Neural progenitor cell (in vitro differentiated cells): ENCODE measurements at regions not wholly inside any gene's neighbourhood (a gene's known extent, or its start where the extent isn't known, plus 50 kb on each side); places are given as distances from the start of the nearest gene placed in this dataset.

Experiments used
- DNase-seq: peaks from one replicate; pipeline ENCODE4 v3.0.0-alpha.2; 2016; ENCODE audit warnings: low spot score
- H2AFZ ChIP-seq: fragments of 200-600 bp; sonication (generic); replicated peaks from 2 replicates; pipeline ENCODE4 v1.6.1; 2016; ENCODE audit warnings: antibody characterized with exemption
- H3F3A ChIP-seq: fragments of 200-600 bp; sonication (generic); 2 replicates; pipeline ENCODE4 v1.6.1; 2016; ENCODE audit warnings: antibody characterized with exemption, low read depth
- H3K27ac ChIP-seq: fragments of 200-600 bp; sonication (generic); 2 replicates; pipeline ENCODE4 v1.5.1; 2016; ENCODE audit warnings: mild to moderate bottlenecking
- H3K27me3 ChIP-seq: fragments of 200-600 bp; sonication (generic); 2 replicates; pipeline ENCODE4 v1.6.1; 2016; ENCODE audit warnings: mild to moderate bottlenecking, moderate library complexity
- H3K36me3 ChIP-seq: fragments of 200-600 bp; sonication (generic); 2 replicates; pipeline ENCODE4 v1.5.1; 2016
- H3K4me1 ChIP-seq: fragments of 200-600 bp; sonication (generic); 2 replicates; pipeline ENCODE4 v1.6.1; 2016; ENCODE audit warnings: mixed run types
- H3K4me2 ChIP-seq: fragments of 200-600 bp; sonication (generic); 2 replicates; pipeline ENCODE4 v1.6.1; 2016
- H3K4me3 ChIP-seq: fragments of 200-600 bp; sonication (generic); 2 replicates; pipeline ENCODE4 v1.5.1; 2016
- H3K79me2 ChIP-seq: fragments of 200-600 bp; sonication (generic); 2 replicates; pipeline ENCODE4 v1.6.1; 2016; ENCODE audit warnings: low read depth
- H3K9ac ChIP-seq: fragments of 200-600 bp; sonication (generic); 2 replicates; pipeline ENCODE4 v1.6.1; 2016
- H3K9me3 ChIP-seq: fragments of 200-600 bp; sonication (generic); 2 replicates; pipeline ENCODE4 v1.5.1; 2016; ENCODE audit warnings: low read depth
- H4K20me1 ChIP-seq: fragments of 200-600 bp; sonication (generic); 2 replicates; pipeline ENCODE4 v1.6.1; 2016; ENCODE audit warnings: low read depth
- H3K27ac Mint-ChIP-seq: 3 replicates; pipeline ENCODE4 v1.8.0; 2021; ENCODE audit warnings: mixed read lengths
- H3K27me3 Mint-ChIP-seq: 2 replicates; pipeline ENCODE4 v1.8.0; 2022; ENCODE audit warnings: low read depth, mild to moderate bottlenecking, inconsistent platforms, moderate library complexity, mixed read lengths; ENCODE audit not compliant: insufficient read depth
- H3K36me3 Mint-ChIP-seq: 3 replicates; pipeline ENCODE4 v1.8.0; 2021; ENCODE audit warnings: mixed read lengths
- H3K4me1 Mint-ChIP-seq: 3 replicates; pipeline ENCODE4 v1.8.0; 2021; ENCODE audit warnings: mixed read lengths
- H3K4me3 Mint-ChIP-seq: 3 replicates; pipeline ENCODE4 v1.8.0; 2021; ENCODE audit warnings: mild to moderate bottlenecking, moderate library complexity, mixed read lengths
- H3K9me3 Mint-ChIP-seq: 3 replicates; pipeline ENCODE4 v1.8.0; 2020; ENCODE audit warnings: mixed read lengths
- EZH2 ChIP-seq: fragments of 200-600 bp; sonication (generic); IDR thresholded peaks from 2 replicates; pipeline ENCODE4 v1.6.1; 2017; ENCODE audit warnings: antibody characterized with exemption, mild to moderate bottlenecking, moderate library complexity
- EZH2phosphoT487 ChIP-seq: fragments of 200-600 bp; sonication (generic); IDR thresholded peaks from 2 replicates; pipeline ENCODE4 v1.6.1; 2017; ENCODE audit warnings: antibody characterized with exemption
- TF ChIP-seq, protein P1 (sequence below): fragments of 200-600 bp; sonication (generic); IDR thresholded peaks from 2 replicates; pipeline ENCODE4 v1.5.1; 2017; ENCODE audit warnings: antibody characterized with exemption, mild to moderate bottlenecking

DNA sequence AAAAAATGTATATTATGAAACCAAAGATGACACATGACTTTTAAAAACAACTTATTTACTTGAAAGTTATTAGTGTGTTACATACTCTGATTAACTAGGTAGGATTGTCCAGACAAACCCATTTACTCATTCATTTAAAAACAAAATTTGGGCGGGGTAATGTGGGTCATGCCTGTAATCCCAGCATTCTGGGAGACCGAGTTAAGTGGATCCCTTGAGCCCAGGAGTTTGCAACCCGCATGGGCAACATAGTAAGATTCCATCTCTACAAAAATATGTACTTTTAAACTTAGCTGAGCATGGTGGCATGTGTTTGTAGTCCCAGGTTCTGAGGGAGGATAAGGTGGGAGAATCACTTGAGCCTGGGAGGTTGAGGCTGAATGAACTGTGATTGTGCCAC is 1414.7 kb downstream of the PLA2G4A start:
- H3K9ac ChIP-seq = no peak overlapping the region
- H3K27ac ChIP-seq = no peak overlapping the region
- H2AFZ ChIP-seq = no peak overlapping the region
- no peaks in the 10 kb centered on the region for H3K36me3 ChIP-seq
- TF ChIP-seq EZH2phosphoT487 (no peak), EZH2 (no peak)
- TF ChIP-seq, protein P1, sequence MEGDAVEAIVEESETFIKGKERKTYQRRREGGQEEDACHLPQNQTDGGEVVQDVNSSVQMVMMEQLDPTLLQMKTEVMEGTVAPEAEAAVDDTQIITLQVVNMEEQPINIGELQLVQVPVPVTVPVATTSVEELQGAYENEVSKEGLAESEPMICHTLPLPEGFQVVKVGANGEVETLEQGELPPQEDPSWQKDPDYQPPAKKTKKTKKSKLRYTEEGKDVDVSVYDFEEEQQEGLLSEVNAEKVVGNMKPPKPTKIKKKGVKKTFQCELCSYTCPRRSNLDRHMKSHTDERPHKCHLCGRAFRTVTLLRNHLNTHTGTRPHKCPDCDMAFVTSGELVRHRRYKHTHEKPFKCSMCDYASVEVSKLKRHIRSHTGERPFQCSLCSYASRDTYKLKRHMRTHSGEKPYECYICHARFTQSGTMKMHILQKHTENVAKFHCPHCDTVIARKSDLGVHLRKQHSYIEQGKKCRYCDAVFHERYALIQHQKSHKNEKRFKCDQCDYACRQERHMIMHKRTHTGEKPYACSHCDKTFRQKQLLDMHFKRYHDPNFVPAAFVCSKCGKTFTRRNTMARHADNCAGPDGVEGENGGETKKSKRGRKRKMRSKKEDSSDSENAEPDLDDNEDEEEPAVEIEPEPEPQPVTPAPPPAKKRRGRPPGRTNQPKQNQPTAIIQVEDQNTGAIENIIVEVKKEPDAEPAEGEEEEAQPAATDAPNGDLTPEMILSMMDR = no peak
- H3K4me3 ChIP-seq = no peak overlapping the region
- H3K79me2 ChIP-seq = no peaks in the 10 kb centered on the region
- H3F3A ChIP-seq = no peaks in the 10 kb centered on the region
- DNase-seq = no peak
- no peak overlapping the region for H3K27ac Mint-ChIP-seq
- no peak overlapping the region for H3K4me3 Mint-ChIP-seq
- H3K9me3 Mint-ChIP-seq = no peaks in the 10 kb centered on the region
- no peaks in the 10 kb centered on the region for H3K4me1 Mint-ChIP-seq
- H3K27me3 ChIP-seq = no peaks in the 10 kb centered on the region
- peaks cover 3% of the 10 kb centered on the region for H3K27me3 Mint-ChIP-seq
- H3K4me2 ChIP-seq = no peak overlapping the region
- H3K4me1 ChIP-seq = no peaks in the 10 kb centered on the region
- H3K9me3 ChIP-seq = no peaks in the 10 kb centered on the region
- no peaks in the 10 kb centered on the region for H3K36me3 Mint-ChIP-seq
- H4K20me1 ChIP-seq = no peaks in the 10 kb centered on the region

DNA sequence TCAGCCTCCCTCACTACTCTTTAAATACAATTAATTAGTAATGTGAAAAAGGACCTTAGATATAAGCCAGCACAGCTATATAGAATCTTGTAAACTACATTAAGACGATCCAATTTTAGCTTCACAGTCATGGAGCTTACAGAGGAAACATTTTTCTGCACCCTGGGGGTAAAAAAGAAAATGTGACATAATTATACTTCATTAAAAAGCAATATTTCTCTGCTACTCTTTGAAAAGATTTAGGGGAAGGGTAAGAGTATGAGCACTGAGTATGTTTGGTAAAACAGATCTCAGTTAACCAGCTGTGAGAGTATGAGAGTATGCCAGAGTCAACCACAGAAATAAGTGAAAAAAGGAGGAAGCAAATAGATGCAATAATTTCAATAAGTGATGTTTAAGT is 1415.9 kb downstream of the PLA2G4A start:
- Mint-ChIP-seq H3K27ac (no peak overlapping the region), H3K4me1 (no peaks in the 10 kb centered on the region), H3K36me3 (no peaks in the 10 kb centered on the region), H3K9me3 (no peaks in the 10 kb centered on the region), H3K4me3 (no peak overlapping the region), H3K27me3 (peaks cover 3% of the 10 kb centered on the region)
- no peaks in the 10 kb centered on the region for H3K79me2 ChIP-seq
- no peaks in the 10 kb centered on the region for H3K4me1 ChIP-seq
- no peak overlapping the region for H3K9ac ChIP-seq
- TF ChIP-seq EZH2 (no peak), EZH2phosphoT487 (no peak)
- TF ChIP-seq, protein P1 = no peak
- H3K27me3 ChIP-seq = no peaks in the 10 kb centered on the region
- H2AFZ ChIP-seq = no peak overlapping the region
- no peak overlapping the region for H3K4me3 ChIP-seq
- no peaks in the 10 kb centered on the region for H3K36me3 ChIP-seq
- H3F3A ChIP-seq = no peaks in the 10 kb centered on the region
- DNase-seq = no peak
- no peak overlapping the region for H3K4me2 ChIP-seq
- no peaks in the 10 kb centered on the region for H4K20me1 ChIP-seq
- no peaks in the 10 kb centered on the region for H3K9me3 ChIP-seq
- no peak overlapping the region for H3K27ac ChIP-seq

DNA sequence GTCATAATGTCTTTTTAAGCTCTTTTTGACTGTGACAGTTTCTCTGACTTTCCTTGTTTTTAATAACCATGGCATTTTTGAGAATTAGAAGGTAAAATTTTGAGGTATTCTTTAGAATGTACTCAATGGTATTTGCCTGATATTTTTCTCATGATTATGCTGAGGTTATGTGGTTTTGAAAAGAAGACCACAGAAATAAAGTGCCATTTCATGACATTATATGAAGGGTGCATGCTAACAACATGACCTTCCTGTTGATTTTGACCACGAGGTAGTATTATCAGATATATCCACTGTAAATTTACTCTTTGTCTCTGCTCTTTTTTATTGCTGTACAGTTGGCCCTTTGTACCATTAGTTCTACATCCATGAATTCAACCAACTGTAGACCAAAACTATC is 1418.5 kb downstream of the PLA2G4A start:
- Mint-ChIP-seq H3K4me3 (no peak overlapping the region), H3K36me3 (no peaks in the 10 kb centered on the region), H3K27me3 (peaks cover 3% of the 10 kb centered on the region), H3K27ac (no peak overlapping the region), H3K9me3 (no peaks in the 10 kb centered on the region), H3K4me1 (no peaks in the 10 kb centered on the region)
- no peaks in the 10 kb centered on the region for H3K4me1 ChIP-seq
- H3K36me3 ChIP-seq = no peaks in the 10 kb centered on the region
- H3K27ac ChIP-seq = no peak overlapping the region
- H3K79me2 ChIP-seq = no peaks in the 10 kb centered on the region
- H3K9ac ChIP-seq = no peak overlapping the region
- DNase-seq = no peak
- H2AFZ ChIP-seq = no peak overlapping the region
- no peaks in the 10 kb centered on the region for H4K20me1 ChIP-seq
- H3K4me3 ChIP-seq = no peak overlapping the region
- H3K9me3 ChIP-seq = no peaks in the 10 kb centered on the region
- H3K4me2 ChIP-seq = no peak overlapping the region
- TF ChIP-seq EZH2phosphoT487 = no peak
- no peaks in the 10 kb centered on the region for H3K27me3 ChIP-seq
- no peaks in the 10 kb centered on the region for H3F3A ChIP-seq

DNA sequence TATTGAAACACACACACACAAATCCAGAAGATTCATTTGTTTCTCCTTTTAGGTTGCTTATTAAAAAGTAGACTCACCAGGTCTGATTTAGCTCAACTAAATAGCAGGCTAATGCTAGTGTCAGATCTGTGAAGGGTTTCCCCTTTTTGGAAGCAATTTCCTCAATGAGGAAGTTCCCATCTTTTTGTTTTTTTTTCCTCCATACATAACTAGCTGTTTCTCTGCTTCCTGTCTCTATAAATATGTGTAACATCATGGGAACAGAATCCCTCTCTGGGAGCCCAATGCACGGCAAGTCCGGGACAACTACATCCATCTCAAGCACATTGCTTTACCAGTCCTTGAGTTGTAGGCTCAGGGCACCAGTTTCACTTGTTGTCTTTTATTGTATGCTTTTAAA is 1421.1 kb downstream of the PLA2G4A start:
- no peaks in the 10 kb centered on the region for H3K9me3 ChIP-seq
- DNase-seq = no peak
- H3F3A ChIP-seq = no peaks in the 10 kb centered on the region
- no peaks in the 10 kb centered on the region for H4K20me1 ChIP-seq
- Mint-ChIP-seq H3K4me3 (no peak overlapping the region), H3K27me3 (no peaks in the 10 kb centered on the region), H3K36me3 (no peaks in the 10 kb centered on the region), H3K9me3 (no peaks in the 10 kb centered on the region), H3K27ac (no peak overlapping the region), H3K4me1 (no peaks in the 10 kb centered on the region)
- no peaks in the 10 kb centered on the region for H3K27me3 ChIP-seq
- TF ChIP-seq EZH2phosphoT487 (no peak), EZH2 (no peak)
- TF ChIP-seq, protein P1 = no peak
- no peak overlapping the region for H3K27ac ChIP-seq
- H3K4me2 ChIP-seq = no peak overlapping the region
- no peak overlapping the region for H3K9ac ChIP-seq
- H3K79me2 ChIP-seq = no peaks in the 10 kb centered on the region
- no peaks in the 10 kb centered on the region for H3K36me3 ChIP-seq
- peak overlapping the region; percentile 46 for H2AFZ ChIP-seq
- H3K4me1 ChIP-seq = no peaks in the 10 kb centered on the region
- H3K4me3 ChIP-seq = no peak overlapping the region
